Endothelial cell of umbilical vein (primary cell): ENCODE measurements at regions not wholly inside any gene's neighbourhood (a gene's known extent, or its start where the extent isn't known, plus 50 kb on each side); places are given as distances from the start of the nearest gene placed in this dataset.

Experiments used
- BruUV-seq: library from RNA; stranded (reverse); fragments of 400-500 nt; replicated peaks from 2 replicates; lab custom pipeline; 2021; lab: Mats Ljungman, UMichigan
- CTCF ChIA-PET: fragments of 300-600, 350-600 bp; sonication (Branson Sonifier 250); formaldehyde crosslinking; loops from one replicate; lab custom pipeline; 2021; ENCODE audit warnings: antibody characterized with exemption, inconsistent platforms; lab: Charles Lee
- POLR2A ChIA-PET: fragments of 300-600, 350-600 bp; sonication (Branson Sonifier 250); formaldehyde crosslinking; loops from one replicate; lab custom pipeline; 2021; ENCODE audit warnings: antibody characterized with exemption, inconsistent platforms; lab: Charles Lee
- DNase-seq: peaks from one replicate; pipeline ENCODE4 v3.0.0-alpha.2; 2011; ENCODE audit warnings: low read depth, low spot score
- FAIRE-seq: peaks from 2 replicates; lab custom pipeline; 2011; peaks lifted over from hg19 to GRCh38; lab: Jason Lieb, UNC
- H2AFZ ChIP-seq: 2 replicates; pipeline ENCODE4 v1.6.0; 2012; ENCODE audit warnings: low read depth, low read length, control low read depth, inconsistent platforms
- H3K27ac ChIP-seq: 2 replicates; pipeline ENCODE4 v1.5.1; 2011; ENCODE audit warnings: low read depth, mild to moderate bottlenecking, control low read depth, low read length, moderate library complexity; ENCODE audit not compliant: insufficient read depth
- H3K27me3 ChIP-seq, 2 experiments: 2 replicates each; pipeline versions ENCODE4 v1.6.0 to v1.6.1; 2011; ENCODE audit warnings: low read length in 2 of 2, mixed read lengths in 1 of 2; ENCODE audit not compliant: control insufficient read depth in 2 of 2, insufficient read depth in 2 of 2
- H3K36me3 ChIP-seq, 2 experiments: 2 replicates in 1 of 2; 3 replicates in 1 of 2; pipeline ENCODE4 v1.5.1; 2011; ENCODE audit warnings: low read length in 2 of 2, mild to moderate bottlenecking in 1 of 2, moderate library complexity in 1 of 2; ENCODE audit not compliant: control insufficient read depth in 2 of 2, insufficient read depth in 2 of 2; ENCODE audit errors: extremely low read depth in 1 of 2
- H3K4me1 ChIP-seq: 3 replicates; pipeline ENCODE4 v1.5.1; 2011; ENCODE audit warnings: mild to moderate bottlenecking, low read length; ENCODE audit not compliant: control insufficient read depth, insufficient read depth; ENCODE audit errors: extremely low read depth
- H3K4me2 ChIP-seq: 2 replicates; pipeline ENCODE4 v1.6.1; 2011; ENCODE audit warnings: low read length, control low read depth, mixed read lengths; ENCODE audit not compliant: insufficient read depth
- H3K4me3 ChIP-seq, 3 experiments: fragments of 200-600 bp in 1 of 3; sonication (generic), shearing (Covaris generic) in 1 of 3; replicated peaks in 1 of 3; 2 replicates each; pipeline ENCODE4 v1.5.1; 2011 to 2016; ENCODE audit warnings: control low read depth in 3 of 3, low read length in 3 of 3, mild to moderate bottlenecking in 2 of 3, inconsistent platforms in 1 of 3, low read depth in 1 of 3, moderate library complexity in 1 of 3; ENCODE audit not compliant: insufficient read depth in 1 of 3
- H3K79me2 ChIP-seq: 2 replicates; pipeline ENCODE4 v1.6.0; 2012; ENCODE audit warnings: low read length, inconsistent platforms; ENCODE audit not compliant: control insufficient read depth, insufficient read depth
- H3K9ac ChIP-seq: replicated peaks from 2 replicates; pipeline ENCODE3; 2011; ENCODE audit warnings: low read length, control low read depth; ENCODE audit not compliant: insufficient read depth; ENCODE audit errors: extremely low read depth
- H3K9me1 ChIP-seq: replicated peaks from 3 replicates; pipeline ENCODE4 v1.6.0; 2011; ENCODE audit warnings: mild to moderate bottlenecking, low read length; ENCODE audit not compliant: control insufficient read depth, insufficient read depth; ENCODE audit errors: extremely low read depth
- H3K9me3 ChIP-seq: replicated peaks from 2 replicates; pipeline ENCODE4 v1.5.1; 2012; ENCODE audit warnings: low read length, inconsistent platforms; ENCODE audit not compliant: control insufficient read depth, insufficient read depth
- H4K20me1 ChIP-seq: replicated peaks from 2 replicates; pipeline ENCODE3; 2011; ENCODE audit warnings: mild to moderate bottlenecking, low read length; ENCODE audit not compliant: control insufficient read depth, insufficient read depth; ENCODE audit errors: extremely low read depth
- EZH2 ChIP-seq: IDR thresholded peaks from 2 replicates; pipeline ENCODE4 v1.6.1; 2012; ENCODE audit warnings: borderline replicate concordance, low read depth, mild to moderate bottlenecking, moderate library complexity, low read length, inconsistent platforms; ENCODE audit not compliant: severe bottlenecking
- FOS ChIP-seq: IDR thresholded peaks from 2 replicates; pipeline ENCODE4 v1.6.1; 2011; ENCODE audit warnings: mild to moderate bottlenecking, low read length, moderate library complexity, borderline replicate concordance; ENCODE audit not compliant: insufficient read depth
- GATA2 ChIP-seq: IDR thresholded peaks from 2 replicates; pipeline ENCODE4 v1.7.0; 2011; ENCODE audit warnings: low read depth, mild to moderate bottlenecking, moderate library complexity, mixed read lengths, low read length; ENCODE audit not compliant: insufficient read length, insufficient read depth
- JUN ChIP-seq: IDR thresholded peaks from 2 replicates; pipeline ENCODE4 v1.6.1; 2011; ENCODE audit warnings: borderline replicate concordance, low read depth; ENCODE audit not compliant: insufficient read length, insufficient read depth
- MYC ChIP-seq: IDR thresholded peaks from one replicate; pipeline ENCODE4 v1.6.1; 2011; ENCODE audit warnings: mild to moderate bottlenecking, low read depth, low read length
- POLR2A ChIP-seq: IDR thresholded peaks from 2 replicates; pipeline ENCODE4 v1.6.1; 2012; ENCODE audit warnings: low read depth, mild to moderate bottlenecking, control low read depth, low read length
- POLR2AphosphoS5 ChIP-seq: IDR thresholded peaks from 2 replicates; pipeline ENCODE4 v1.6.1; 2012; ENCODE audit warnings: low read depth, mild to moderate bottlenecking, control low read depth, low read length, moderate library complexity; ENCODE audit not compliant: insufficient read depth
- dilution Hi-C: fragments of 300-500 bp; cut with MboI; formaldehyde crosslinking; loops from one replicate; pipeline ENCODE4 v1.15.0; 2019; ENCODE audit warnings: low sequenced_read_pairs; ENCODE audit not compliant: extremely low pct_ligation_motif_present
- intact Hi-C: fragments of 100-400 bp; cut with micrococcal nuclease; formaldehyde crosslinking; loops from one replicate; pipeline ENCODE4 v1.10.0; 2022
- TF ChIP-seq, protein P1 (sequence below), 2 donors: IDR thresholded peaks; 1 replicate in 1 of 2; 2 replicates in 1 of 2; pipeline ENCODE4 v1.5.1; 2011; ENCODE audit warnings: low read length in 2 of 2, mild to moderate bottlenecking in 2 of 2, moderate library complexity in 2 of 2, control low read depth in 1 of 2, inconsistent platforms in 1 of 2, low read depth in 1 of 2; ENCODE audit not compliant: insufficient read depth in 1 of 2; ENCODE audit errors: extremely low read depth in 1 of 2
- TF ChIP-seq, protein P2 (sequence below): IDR thresholded peaks from 2 replicates; pipeline ENCODE4 v1.6.1; 2011; ENCODE audit not compliant: insufficient read depth, insufficient read length

DNA sequence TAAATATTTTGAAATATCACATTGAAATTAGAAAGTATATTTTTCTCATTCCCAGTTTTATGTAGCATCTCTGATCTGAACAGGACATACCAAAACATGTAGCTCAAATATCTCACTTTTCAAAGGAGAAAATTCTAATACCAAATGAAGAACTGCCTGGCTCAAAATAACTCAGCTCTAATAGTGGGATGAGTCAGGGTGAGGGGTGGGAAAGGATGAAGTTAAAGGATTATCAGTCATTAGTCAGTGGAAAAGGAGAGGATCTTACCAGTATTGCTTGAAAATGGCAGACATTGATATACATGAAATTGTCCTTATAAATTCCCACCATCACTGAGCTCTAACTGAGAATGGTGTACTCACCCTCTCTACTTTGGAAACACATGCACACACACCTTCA lies 803.2 kb downstream of the RAPGEF2 start:
- Histone ChIP-seq H3K79me2 (no peaks in the 10 kb centered on the region), H4K20me1 (no peaks in the 10 kb centered on the region), H3K27me3 (no peaks in the 10 kb centered on the region), H3K27ac (no peak overlapping the region), H3K9ac (no peak overlapping the region), H3K4me3 (no peak overlapping the region), H3K9me1 (no peaks in the 10 kb centered on the region), H3K4me2 (no peak overlapping the region), H3K36me3 (no peaks in the 10 kb centered on the region), H3K9me3 (no peaks in the 10 kb centered on the region), H3K4me1 (no peaks in the 10 kb centered on the region), H2AFZ (no peak overlapping the region)
- POLR2A ChIA-PET: no interaction called here
- BruUV-seq: no TSS peak
- intact Hi-C loops (no loop called here), dilution Hi-C loops (no loop called here)
- TF ChIP-seq, protein P1, sequence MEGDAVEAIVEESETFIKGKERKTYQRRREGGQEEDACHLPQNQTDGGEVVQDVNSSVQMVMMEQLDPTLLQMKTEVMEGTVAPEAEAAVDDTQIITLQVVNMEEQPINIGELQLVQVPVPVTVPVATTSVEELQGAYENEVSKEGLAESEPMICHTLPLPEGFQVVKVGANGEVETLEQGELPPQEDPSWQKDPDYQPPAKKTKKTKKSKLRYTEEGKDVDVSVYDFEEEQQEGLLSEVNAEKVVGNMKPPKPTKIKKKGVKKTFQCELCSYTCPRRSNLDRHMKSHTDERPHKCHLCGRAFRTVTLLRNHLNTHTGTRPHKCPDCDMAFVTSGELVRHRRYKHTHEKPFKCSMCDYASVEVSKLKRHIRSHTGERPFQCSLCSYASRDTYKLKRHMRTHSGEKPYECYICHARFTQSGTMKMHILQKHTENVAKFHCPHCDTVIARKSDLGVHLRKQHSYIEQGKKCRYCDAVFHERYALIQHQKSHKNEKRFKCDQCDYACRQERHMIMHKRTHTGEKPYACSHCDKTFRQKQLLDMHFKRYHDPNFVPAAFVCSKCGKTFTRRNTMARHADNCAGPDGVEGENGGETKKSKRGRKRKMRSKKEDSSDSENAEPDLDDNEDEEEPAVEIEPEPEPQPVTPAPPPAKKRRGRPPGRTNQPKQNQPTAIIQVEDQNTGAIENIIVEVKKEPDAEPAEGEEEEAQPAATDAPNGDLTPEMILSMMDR (IDR thresholded peaks at IDR 0.05; ENCODE audit: extremely low read depth in 1 of 2, insufficient read depth in 1 of 2, low read depth in 1 of 2, low read length in 2 of 2): no peak
- TF ChIP-seq GATA2 (no peak), POLR2A (no peak), FOS (no peak), POLR2AphosphoS5 (no peak), JUN (no peak), EZH2 (no peak), MYC (no peak)
- TF ChIP-seq, protein P2, sequence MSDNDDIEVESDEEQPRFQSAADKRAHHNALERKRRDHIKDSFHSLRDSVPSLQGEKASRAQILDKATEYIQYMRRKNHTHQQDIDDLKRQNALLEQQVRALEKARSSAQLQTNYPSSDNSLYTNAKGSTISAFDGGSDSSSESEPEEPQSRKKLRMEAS: no peak
- FAIRE-seq (no peak), DNase-seq (no peak)
- CTCF ChIA-PET: no interaction called here
